Smooth muscle cell (in vitro differentiated cells): ENCODE measurements at regions not wholly inside any gene's neighbourhood (a gene's known extent, or its start where the extent isn't known, plus 50 kb on each side); places are given as distances from the start of the nearest gene placed in this dataset.

Experiments used
- DNase-seq: peaks from one replicate; lab custom pipeline; 2025; ENCODE audit not compliant: unreplicated experiment; lab: John Stamatoyannopoulos, UW
- H2AFZ ChIP-seq: fragments of 200-600 bp; sonication (generic); 2 replicates; pipeline ENCODE4 v1.6.0; 2016; ENCODE audit warnings: antibody characterized with exemption, low read depth, mild to moderate bottlenecking
- H3F3A ChIP-seq: fragments of 200-600 bp; sonication (generic); 2 replicates; pipeline ENCODE4 v1.6.0; 2017; ENCODE audit warnings: antibody characterized with exemption, low read depth
- H3K27ac ChIP-seq: fragments of 200-600 bp; sonication (generic); 2 replicates; pipeline ENCODE4 v1.5.1; 2016; ENCODE audit warnings: low read depth, mild to moderate bottlenecking
- H3K27me3 ChIP-seq: fragments of 200-600 bp; sonication (generic); 2 replicates; pipeline ENCODE4 v1.6.1; 2016; ENCODE audit warnings: low read depth, mild to moderate bottlenecking
- H3K36me3 ChIP-seq: fragments of 200-600 bp; sonication (generic); 2 replicates; pipeline ENCODE4 v1.5.1; 2016; ENCODE audit warnings: low read depth
- H3K4me1 ChIP-seq: fragments of 200-600 bp; sonication (generic); 2 replicates; pipeline ENCODE4 v1.5.1; 2016; ENCODE audit warnings: low read depth
- H3K4me2 ChIP-seq: fragments of 200-600 bp; sonication (generic); 2 replicates; pipeline ENCODE4 v1.6.0; 2016; ENCODE audit warnings: mild to moderate bottlenecking
- H3K4me3 ChIP-seq: fragments of 200-600 bp; sonication (generic); 2 replicates; pipeline ENCODE4 v1.5.1; 2016; ENCODE audit warnings: mild to moderate bottlenecking
- H3K79me2 ChIP-seq: fragments of 200-600 bp; sonication (generic); 2 replicates; pipeline ENCODE4 v1.6.0; 2016; ENCODE audit warnings: low read depth, mild to moderate bottlenecking
- H3K9ac ChIP-seq: fragments of 200-600 bp; sonication (generic); 2 replicates; pipeline ENCODE4 v1.6.0; 2016; ENCODE audit warnings: low read depth
- H3K9me3 ChIP-seq: fragments of 200-600 bp; sonication (generic); replicated peaks from 2 replicates; pipeline ENCODE4 v1.5.1; 2016; ENCODE audit warnings: low read depth
- H4K20me1 ChIP-seq: fragments of 200-600 bp; sonication (generic); 2 replicates; pipeline ENCODE4 v1.6.0; 2016; ENCODE audit warnings: low read depth
- WGBS: methylation state at CpG from one replicate; pipeline ENCODE4 v1.1.7; 2016; ENCODE audit warnings: low lambda C conversion rate; 5-methylcytosine and 5-hydroxymethylcytosine counted together
- TF ChIP-seq, protein P1 (sequence below): fragments of 200-600 bp; sonication (generic); IDR thresholded peaks from 2 replicates; pipeline ENCODE4 v1.5.1; 2017; ENCODE audit warnings: borderline replicate concordance, mild to moderate bottlenecking, antibody characterized with exemption; ENCODE audit not compliant: insufficient read depth, poor library complexity, severe bottlenecking

- Histone ChIP-seq H3K79me2 (no peaks in the 10 kb centered on the region), H2AFZ (peak overlapping the region; percentile 11), H3K27ac (peak overlapping the region; percentile 67), H3F3A (peaks cover 9% of the 10 kb centered on the region), H3K4me2 (peak overlapping the region; percentile 74), H3K4me3 (peak overlapping the region; percentile 30), H4K20me1 (no peaks in the 10 kb centered on the region), H3K9me3 (no peaks in the 10 kb centered on the region), H3K27me3 (no peaks in the 10 kb centered on the region), H3K9ac (no peak overlapping the region), H3K36me3 (no peaks in the 10 kb centered on the region), H3K4me1 (peaks cover 13% of the 10 kb centered on the region)
- no peak for DNase-seq
- TF ChIP-seq, protein P1, sequence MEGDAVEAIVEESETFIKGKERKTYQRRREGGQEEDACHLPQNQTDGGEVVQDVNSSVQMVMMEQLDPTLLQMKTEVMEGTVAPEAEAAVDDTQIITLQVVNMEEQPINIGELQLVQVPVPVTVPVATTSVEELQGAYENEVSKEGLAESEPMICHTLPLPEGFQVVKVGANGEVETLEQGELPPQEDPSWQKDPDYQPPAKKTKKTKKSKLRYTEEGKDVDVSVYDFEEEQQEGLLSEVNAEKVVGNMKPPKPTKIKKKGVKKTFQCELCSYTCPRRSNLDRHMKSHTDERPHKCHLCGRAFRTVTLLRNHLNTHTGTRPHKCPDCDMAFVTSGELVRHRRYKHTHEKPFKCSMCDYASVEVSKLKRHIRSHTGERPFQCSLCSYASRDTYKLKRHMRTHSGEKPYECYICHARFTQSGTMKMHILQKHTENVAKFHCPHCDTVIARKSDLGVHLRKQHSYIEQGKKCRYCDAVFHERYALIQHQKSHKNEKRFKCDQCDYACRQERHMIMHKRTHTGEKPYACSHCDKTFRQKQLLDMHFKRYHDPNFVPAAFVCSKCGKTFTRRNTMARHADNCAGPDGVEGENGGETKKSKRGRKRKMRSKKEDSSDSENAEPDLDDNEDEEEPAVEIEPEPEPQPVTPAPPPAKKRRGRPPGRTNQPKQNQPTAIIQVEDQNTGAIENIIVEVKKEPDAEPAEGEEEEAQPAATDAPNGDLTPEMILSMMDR = no peak
- 16% methylated on average over 6 of the region's 6 CpGs for WGBS
Observed at GRCh38 chr9:11457825-11458790, 845.3 kb upstream of the PTPRD start.

DNA sequence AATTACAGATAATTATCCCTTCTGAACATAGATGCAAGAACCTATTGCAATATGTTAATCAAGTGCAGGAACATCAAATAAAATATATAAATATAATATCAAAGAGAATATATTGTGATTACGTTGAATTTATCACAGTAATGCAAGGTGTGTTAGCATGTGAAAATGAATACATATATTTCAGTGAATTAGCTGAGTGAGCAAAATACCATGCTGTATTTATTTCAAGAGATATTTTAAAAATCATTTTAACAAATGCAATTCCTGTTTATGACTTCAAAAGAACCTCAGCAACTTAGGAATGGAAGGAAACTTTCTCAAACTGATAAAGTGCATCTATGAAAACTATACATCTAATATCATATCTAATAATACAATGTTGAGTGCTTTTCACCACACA is 856.9 kb upstream of the PTPRD start:
- TF ChIP-seq, protein P1 = no peak
- H3K27ac ChIP-seq = no peak overlapping the region
- H3F3A ChIP-seq = no peaks in the 10 kb centered on the region
- H3K4me2 ChIP-seq = no peak overlapping the region
- no peak for DNase-seq
- no peak overlapping the region for H3K9ac ChIP-seq
- 38% methylated on average over 1 of the region's 1 CpG for WGBS
- no peaks in the 10 kb centered on the region for H4K20me1 ChIP-seq
- no peaks in the 10 kb centered on the region for H3K9me3 ChIP-seq
- H2AFZ ChIP-seq = no peak overlapping the region
- no peaks in the 10 kb centered on the region for H3K4me1 ChIP-seq
- H3K27me3 ChIP-seq = no peaks in the 10 kb centered on the region
- H3K4me3 ChIP-seq = no peak overlapping the region
- H3K36me3 ChIP-seq = no peaks in the 10 kb centered on the region
- H3K79me2 ChIP-seq = no peaks in the 10 kb centered on the region

- H3K27ac ChIP-seq = no peak overlapping the region
- H3F3A ChIP-seq = no peaks in the 10 kb centered on the region
- no peaks in the 10 kb centered on the region for H3K36me3 ChIP-seq
- DNase-seq = no peak
- H3K27me3 ChIP-seq = no peaks in the 10 kb centered on the region
- no peak overlapping the region for H3K9ac ChIP-seq
- no peak overlapping the region for H3K4me3 ChIP-seq
- H3K79me2 ChIP-seq = no peaks in the 10 kb centered on the region
- no peak overlapping the region for H2AFZ ChIP-seq
- WGBS = 89% methylated on average over 9 of the region's 9 CpGs
- H3K4me2 ChIP-seq = no peak overlapping the region
- H3K4me1 ChIP-seq = no peaks in the 10 kb centered on the region
- no peaks in the 10 kb centered on the region for H4K20me1 ChIP-seq
- TF ChIP-seq, protein P1 = no peak
- no peaks in the 10 kb centered on the region for H3K9me3 ChIP-seq
Observed at GRCh38 chr9:11471321-11471720, 858.5 kb upstream of the PTPRD start.
